Neuronal stem cell (in vitro differentiated cells): ENCODE measurements at regions not wholly inside any gene's neighbourhood (a gene's known extent, or its start where the extent isn't known, plus 50 kb on each side); places are given as distances from the start of the nearest gene placed in this dataset.

ENCODE experiments used
- DNase-seq: peaks from one replicate; pipeline ENCODE4 v3.0.0-alpha.2; 2013; ENCODE audit warnings: low spot score
- H2AFZ ChIP-seq: one replicate; pipeline ENCODE4 v1.6.1; 2013; ENCODE audit warnings: mild to moderate bottlenecking, low read length, inconsistent platforms
- H2AK5ac ChIP-seq: 2 replicates; pipeline ENCODE4 v1.6.1; 2013; ENCODE audit warnings: low read depth, mild to moderate bottlenecking, inconsistent platforms, low read length, moderate library complexity, mixed read lengths
- H2BK120ac ChIP-seq: 2 replicates; pipeline ENCODE4 v1.6.1; 2013; ENCODE audit warnings: low read depth, mild to moderate bottlenecking, inconsistent platforms, low read length, moderate library complexity, mixed read lengths
- H2BK12ac ChIP-seq: one replicate; pipeline ENCODE4 v1.6.1; 2013; ENCODE audit warnings: low read length, inconsistent platforms
- H2BK15ac ChIP-seq: 2 replicates; pipeline ENCODE4 v1.6.1; 2013; ENCODE audit warnings: mild to moderate bottlenecking, low read length, inconsistent platforms, mixed read lengths
- H2BK5ac ChIP-seq: one replicate; pipeline ENCODE4 v1.6.1; 2013; ENCODE audit warnings: inconsistent platforms, mild to moderate bottlenecking, low read length, moderate library complexity
- H3K14ac ChIP-seq: one replicate; pipeline ENCODE4 v1.6.1; 2013; ENCODE audit warnings: low read length, inconsistent platforms
- H3K18ac ChIP-seq: 2 replicates; pipeline ENCODE4 v1.6.1; 2013; ENCODE audit warnings: low read length, inconsistent platforms
- H3K23ac ChIP-seq: 2 replicates; pipeline ENCODE4 v1.6.1; 2013; ENCODE audit warnings: low read depth, mild to moderate bottlenecking, mixed read lengths, low read length, inconsistent platforms; ENCODE audit not compliant: poor library complexity
- H3K27ac ChIP-seq: replicated peaks from 3 replicates; pipeline ENCODE4 v1.5.1; 2013; ENCODE audit warnings: low read length, inconsistent platforms
- H3K27me3 ChIP-seq, 3 experiments: 2 replicates each; pipeline ENCODE4 v1.6.1; 2013; ENCODE audit warnings: low read length in 3 of 3, mild to moderate bottlenecking in 2 of 3, inconsistent platforms in 1 of 3, low read depth in 1 of 3, mixed read lengths in 1 of 3, moderate library complexity in 1 of 3; ENCODE audit not compliant: control insufficient read depth in 3 of 3, insufficient read depth in 3 of 3
- H3K36me3 ChIP-seq, 2 donors: replicated peaks in 1 of 2; 2 replicates each; pipeline ENCODE4 v1.6.1; 2013; ENCODE audit warnings: low read length in 2 of 2; ENCODE audit not compliant: control insufficient read depth in 2 of 2, insufficient read depth in 2 of 2
- H3K4ac ChIP-seq: 2 replicates; pipeline ENCODE4 v1.6.1; 2013; ENCODE audit warnings: inconsistent platforms, mild to moderate bottlenecking, low read length, moderate library complexity
- H3K4me1 ChIP-seq, 2 donors: 1 replicate in 1 of 2; 2 replicates in 1 of 2; pipeline ENCODE4 v1.6.1; 2013; ENCODE audit warnings: low read length in 2 of 2, low read depth in 1 of 2; ENCODE audit not compliant: control insufficient read depth in 2 of 2, insufficient read depth in 1 of 2
- H3K4me2 ChIP-seq: one replicate; pipeline ENCODE4 v1.6.1; 2013; ENCODE audit warnings: mild to moderate bottlenecking, low read length, inconsistent platforms; ENCODE audit not compliant: insufficient read depth, poor library complexity, severe bottlenecking
- H3K4me3 ChIP-seq, 2 donors: 2 replicates each; pipeline ENCODE4 v1.5.1; 2013; ENCODE audit warnings: low read length in 2 of 2, mild to moderate bottlenecking in 2 of 2, inconsistent platforms in 1 of 2, moderate library complexity in 1 of 2
- H3K79me1 ChIP-seq: one replicate; pipeline ENCODE4 v1.6.1; 2013; ENCODE audit warnings: low read depth, mild to moderate bottlenecking, inconsistent platforms, low read length, moderate library complexity
- H3K9ac ChIP-seq: one replicate; pipeline ENCODE4 v1.6.1; 2013; ENCODE audit warnings: mild to moderate bottlenecking, low read depth, low read length, inconsistent platforms; ENCODE audit not compliant: poor library complexity
- H3K9me3 ChIP-seq, 2 donors: replicated peaks in 1 of 2; 2 replicates each; pipeline versions ENCODE3 to v1.6.1; 2013; ENCODE audit warnings: low read length in 2 of 2, mild to moderate bottlenecking in 2 of 2, inconsistent platforms in 1 of 2, low read depth in 1 of 2, mixed read lengths in 1 of 2, moderate library complexity in 1 of 2; ENCODE audit not compliant: control insufficient read depth in 2 of 2, insufficient read depth in 1 of 2
- H4K8ac ChIP-seq: one replicate; pipeline ENCODE4 v1.6.1; 2013; ENCODE audit warnings: low read depth, mild to moderate bottlenecking, inconsistent platforms, low read length, moderate library complexity
- H4K91ac ChIP-seq: one replicate; pipeline ENCODE4 v1.6.1; 2013; ENCODE audit warnings: low read length, low read depth, mild to moderate bottlenecking, inconsistent platforms; ENCODE audit not compliant: poor library complexity
- WGBS, 2 donors: extraction: QIAGEN DNeasy Blood & Tissue Kit; methylation state at CpG; one replicate each; pipeline ENCODE4 v1.1.7; 2013; ENCODE audit warnings: missing lambda C conversion rate in 2 of 2, mixed read lengths in 1 of 2; ENCODE audit not compliant: insufficient read length in 2 of 2, insufficient replicate concordance in 1 of 2; ENCODE audit errors: extremely low coverage in 2 of 2; 5-methylcytosine and 5-hydroxymethylcytosine counted together

DNA sequence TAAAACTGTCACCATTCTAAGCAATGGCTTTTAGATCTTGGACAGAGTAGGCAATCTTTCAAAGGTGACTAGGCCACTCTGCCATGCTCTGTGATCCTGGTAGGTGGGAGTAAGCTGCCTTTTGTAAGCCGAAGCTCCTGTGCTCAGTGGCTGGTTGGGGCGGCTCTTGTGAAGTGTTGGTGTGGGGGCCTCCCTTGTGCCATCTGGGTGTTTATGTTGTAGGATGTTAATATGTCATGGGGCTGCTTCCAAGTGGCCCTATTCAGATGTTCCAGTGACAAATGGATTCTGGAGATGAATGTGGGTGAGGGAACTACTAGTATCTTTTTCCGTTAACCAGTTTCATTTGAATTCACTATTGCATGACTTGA is 116.8 kb upstream of the SPRED2 start:
- no peaks in the 10 kb centered on the region for H3K9me3 ChIP-seq

DNA sequence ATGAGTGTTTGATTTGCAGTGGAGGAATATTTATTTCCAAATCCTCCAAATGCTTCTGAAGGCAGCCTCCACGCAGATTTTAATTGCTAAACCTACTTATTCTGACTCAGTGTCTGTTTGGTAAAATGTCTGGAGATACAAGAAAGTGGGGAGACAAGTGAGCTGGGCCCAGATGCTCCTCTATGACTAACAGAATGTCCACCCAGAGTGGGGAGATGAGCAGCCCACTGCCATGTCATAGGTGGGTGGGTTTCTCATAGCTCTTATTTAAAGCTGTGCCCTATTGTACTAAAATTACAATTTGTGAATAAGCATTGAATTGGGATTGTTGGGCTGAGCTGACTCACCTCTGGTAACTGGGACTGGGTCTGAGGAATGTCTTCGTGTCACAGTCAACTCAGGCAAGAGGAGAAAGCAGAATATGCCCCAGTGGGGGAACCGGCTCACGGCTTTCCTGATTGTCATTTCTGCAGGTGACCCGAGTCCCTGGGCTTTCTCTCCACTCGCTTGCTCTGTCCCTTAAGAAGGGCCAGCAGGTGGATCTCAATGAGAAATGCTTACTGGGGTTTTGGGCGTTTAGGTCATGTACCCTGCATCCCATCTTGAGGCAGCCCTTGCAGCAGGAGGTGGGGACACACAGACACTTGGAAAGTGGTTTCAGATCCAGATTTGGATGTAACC is 116.3 kb upstream of the SPRED2 start:
- no peak overlapping the region for H2AK5ac ChIP-seq
- H4K91ac ChIP-seq, result no peak overlapping the region
- H3K4me1 ChIP-seq, result peaks cover 0 to 6% of the 10 kb centered on the region in 2 donors
- H2BK5ac ChIP-seq, result no peak overlapping the region
- no peak overlapping the region for H3K14ac ChIP-seq
- no CpG with 5 or more reads among the region's 7 CpGs for WGBS, 2 donors
- H3K23ac ChIP-seq, result no peak overlapping the region
- H3K36me3 ChIP-seq, result no peaks in the 10 kb centered on the region
- H3K9me3 ChIP-seq, result no peaks in the 10 kb centered on the region
- no peak overlapping the region for H2AFZ ChIP-seq
- H2BK120ac ChIP-seq, result no peak overlapping the region
- H3K27ac ChIP-seq, result no peak overlapping the region
- no peak overlapping the region for H2BK12ac ChIP-seq
- H3K4me2 ChIP-seq, result no peak overlapping the region
- H3K79me1 ChIP-seq, result no peaks in the 10 kb centered on the region
- H4K8ac ChIP-seq, result no peak overlapping the region
- H3K4me3 ChIP-seq, result no peak overlapping the region
- H2BK15ac ChIP-seq, result no peak overlapping the region
- no peak overlapping the region for H3K9ac ChIP-seq
- H3K27me3 ChIP-seq, result no peaks in the 10 kb centered on the region
- no peak for DNase-seq
- H3K18ac ChIP-seq, result no peak overlapping the region
- H3K4ac ChIP-seq, result no peak overlapping the region

More for the DNA sequence above, 116.8 kb upstream of the SPRED2 start:
- Histone ChIP-seq H3K79me1 (no peaks in the 10 kb centered on the region), H2BK15ac (no peak overlapping the region), H4K8ac (no peak overlapping the region), H4K91ac (no peak overlapping the region), H3K4me3 (no peak overlapping the region), H3K23ac (no peak overlapping the region), H3K9ac (no peak overlapping the region), H3K18ac (no peak overlapping the region), H3K27me3 (no peaks in the 10 kb centered on the region), H2BK5ac (no peak overlapping the region), H2AK5ac (no peak overlapping the region), H3K14ac (no peak overlapping the region), H3K4me2 (no peak overlapping the region), H3K4ac (no peak overlapping the region), H2AFZ (no peak overlapping the region), H3K4me1 (peaks cover 0 to 6% of the 10 kb centered on the region in 2 donors), H2BK12ac (no peak overlapping the region), H3K27ac (no peak overlapping the region), H2BK120ac (no peak overlapping the region), H3K36me3 (no peaks in the 10 kb centered on the region)
- WGBS, 2 donors, result no CpG with 5 or more reads among the region's 3 CpGs
- no peak for DNase-seq

- no peak overlapping the region for H3K27ac ChIP-seq
- no peak overlapping the region for H3K9ac ChIP-seq
- H3K14ac ChIP-seq, result no peak overlapping the region
- peaks cover 0 to 6% of the 10 kb centered on the region in 2 donors for H3K4me1 ChIP-seq
- DNase-seq, result no peak
- no peaks in the 10 kb centered on the region for H3K27me3 ChIP-seq
- no peak overlapping the region for H3K23ac ChIP-seq
- no peak overlapping the region for H2BK12ac ChIP-seq
- no peak overlapping the region for H2BK5ac ChIP-seq
- H3K9me3 ChIP-seq, result no peaks in the 10 kb centered on the region
- H2AK5ac ChIP-seq, result no peak overlapping the region
- no peak overlapping the region for H4K8ac ChIP-seq
- H2BK120ac ChIP-seq, result no peak overlapping the region
- WGBS, 2 donors, result no CpG with 5 or more reads among the region's 4 CpGs
- no peaks in the 10 kb centered on the region for H3K36me3 ChIP-seq
- H3K4ac ChIP-seq, result no peak overlapping the region
- peak overlapping the region; percentile 16 for H3K18ac ChIP-seq
- no peak overlapping the region for H3K4me3 ChIP-seq
- no peaks in the 10 kb centered on the region for H3K79me1 ChIP-seq
- no peak overlapping the region for H3K4me2 ChIP-seq
- no peak overlapping the region for H2BK15ac ChIP-seq
- H2AFZ ChIP-seq, result no peak overlapping the region
- no peak overlapping the region for H4K91ac ChIP-seq
Measured at GRCh38 chr2:65548064-65548463, 115.7 kb upstream of the SPRED2 start.

DNA sequence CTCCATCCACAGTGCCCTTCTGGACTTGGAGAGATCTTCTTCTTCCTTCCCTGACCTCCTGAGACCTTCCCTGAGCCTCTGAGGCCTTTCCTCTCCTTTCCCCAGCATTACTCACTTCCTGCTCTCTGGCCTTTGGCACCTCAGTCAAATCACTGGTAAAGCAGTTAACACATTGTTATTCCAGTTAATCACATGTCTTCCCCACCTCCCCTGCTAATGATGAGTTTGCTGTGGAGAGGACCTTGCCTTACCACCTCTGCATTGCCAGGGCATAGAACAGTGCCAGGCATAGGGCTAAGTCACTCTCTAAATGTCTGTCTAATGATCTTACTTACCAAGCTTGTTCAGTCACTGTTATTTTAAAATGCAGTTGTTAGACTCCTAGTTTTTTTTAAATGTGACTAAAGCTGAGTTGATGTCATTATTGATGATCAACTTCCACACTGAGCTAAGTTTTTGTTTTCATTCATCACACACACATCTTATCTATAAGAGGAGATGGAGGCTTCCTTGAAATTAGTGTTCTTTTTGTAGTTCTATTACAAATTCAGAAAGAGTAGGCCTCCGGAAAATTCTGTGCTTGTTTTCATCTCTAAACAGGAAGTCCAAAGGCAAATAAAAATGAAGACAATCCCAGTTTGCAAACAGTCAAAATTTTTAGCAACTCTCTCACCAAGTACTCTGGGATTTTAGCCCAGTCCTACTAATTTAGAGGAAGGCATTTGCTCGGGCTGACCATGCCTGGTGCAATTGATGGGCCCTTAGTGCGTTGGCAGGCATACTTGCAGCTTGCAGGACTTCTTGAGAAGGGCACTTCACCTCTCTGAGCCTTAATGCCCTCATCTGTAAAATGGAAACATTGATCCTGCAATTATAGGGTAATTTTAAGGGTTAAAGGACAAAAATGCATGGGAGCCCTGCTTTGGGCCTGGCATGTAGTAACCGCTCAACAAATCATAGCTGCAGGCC is 113.7 kb upstream of the SPRED2 start:
- Histone ChIP-seq H3K18ac (peak overlapping the region; percentile 72), H2BK15ac (peak overlapping the region; percentile 45), H2AFZ (no peak overlapping the region), H2BK120ac (no peak overlapping the region), H3K4me2 (no peak overlapping the region), H4K8ac (no peak overlapping the region), H3K4me3 (no peak overlapping the region), H4K91ac (no peak overlapping the region), H3K36me3 (no peaks in the 10 kb centered on the region), H3K23ac (peak overlapping the region; percentile 40), H3K9ac (no peak overlapping the region), H3K27ac (no peak overlapping the region), H3K27me3 (no peaks in the 10 kb centered on the region), H3K4me1 (peaks cover 0 to 6% of the 10 kb centered on the region in 2 donors), H2BK12ac (no peak overlapping the region), H2AK5ac (no peak overlapping the region), H3K79me1 (no peaks in the 10 kb centered on the region), H3K14ac (no peak overlapping the region), H3K9me3 (no peaks in the 10 kb centered on the region), H2BK5ac (no peak overlapping the region), H3K4ac (no peak overlapping the region)
- no CpG with 5 or more reads among the region's 4 CpGs for WGBS, 2 donors
- no peak for DNase-seq
